ENCODE measurements at regions not wholly inside any gene's neighbourhood (a gene's known extent, or its start where the extent isn't known, plus 50 kb on each side); places are given as distances from the start of the nearest gene placed in this dataset.

DNA sequence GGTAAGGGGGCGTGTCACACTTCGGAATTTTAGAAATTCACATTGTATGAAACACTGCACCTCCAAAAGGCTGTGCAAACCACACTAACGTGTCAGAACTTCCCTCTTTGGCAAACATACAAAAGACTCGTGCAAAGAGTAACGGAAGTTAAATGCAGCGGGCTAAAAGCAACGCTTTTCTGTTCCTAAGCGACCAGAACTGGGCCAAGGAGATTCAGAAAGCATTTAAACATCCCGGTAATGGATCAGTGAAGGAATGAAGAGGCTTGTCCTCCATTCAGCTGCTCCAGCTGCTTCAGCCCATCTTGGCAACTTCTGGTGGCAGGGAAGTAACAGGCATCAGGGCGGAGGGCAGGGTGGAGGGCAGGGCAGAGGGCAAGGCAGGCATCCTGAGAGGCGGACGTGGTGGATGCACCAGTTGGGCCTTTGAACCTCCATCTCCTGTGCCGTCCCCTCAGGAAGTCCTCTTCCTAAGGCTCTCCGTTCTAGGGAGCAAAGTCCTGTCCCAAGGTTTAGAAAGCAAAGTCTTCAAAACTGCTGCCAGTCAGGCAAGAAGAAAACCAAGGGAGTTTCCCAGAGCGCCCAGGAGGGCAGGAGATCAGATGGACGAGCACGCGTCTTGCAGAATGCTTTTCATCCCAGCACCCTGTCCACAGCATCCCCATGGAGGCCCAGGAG, 230.7 kb downstream of the ZNF516 start:
- Histone ChIP-seq H3K9me3 (ENCODE audit: control extremely low read depth in 1 of 5, control insufficient read depth in 4 of 5, insufficient read depth in 2 of 5, low read depth in 1 of 5, low read length in 4 of 5) (no peaks in the 10 kb centered on the region), H3K27me3 (replicated peaks in 2 of 5; ENCODE audit: control insufficient read depth in 4 of 5, insufficient read depth in 5 of 5, low read length in 4 of 5) (no peaks in the 10 kb centered on the region), H3K36me3 (ENCODE audit: control insufficient read depth in 4 of 4, insufficient read depth in 4 of 4, low read length in 3 of 4) (no peaks in the 10 kb centered on the region), H3K4me1 (ENCODE audit: control extremely low read depth in 1 of 4, control insufficient read depth in 4 of 4, insufficient read depth in 4 of 4, low read length in 3 of 4) (peaks cover 0 to 24% (median 2%) of the 10 kb centered on the region in 4 experiments), H3K4me3 (ENCODE audit: control insufficient read depth in 1 of 7, extremely low read depth in 1 of 7, insufficient read depth in 4 of 7, low read depth in 2 of 7, low read length in 6 of 7) (peak overlapping the region in 1 of 7 experiments; percentile 19), H3K27ac (ENCODE audit: insufficient read depth in 1 of 2, low read depth in 1 of 2, low read length in 2 of 2, poor library complexity in 1 of 2, severe bottlenecking in 2 of 2) (no peak overlapping the region)
- peak in 2 of 3 donors; percentile 66 to 72 for DNase-seq
- CTCF ChIA-PET, result interaction anchor here (1.0 to 1.2 kb wide), 2 partner anchors 11 to 12 kb away, joined by 3 to 4 read pairs; no protein-coding TSS in a partner anchor
- POLR2A ChIA-PET, result interaction anchor here (0.6 kb wide), 1 partner anchor 1054 kb away, joined by 5 read pairs; the partner anchor contains the start of gene TSHZ1
- WGBS (ENCODE audit: insufficient coverage), result 44% methylated on average over 16 of the region's 18 CpGs

DNA sequence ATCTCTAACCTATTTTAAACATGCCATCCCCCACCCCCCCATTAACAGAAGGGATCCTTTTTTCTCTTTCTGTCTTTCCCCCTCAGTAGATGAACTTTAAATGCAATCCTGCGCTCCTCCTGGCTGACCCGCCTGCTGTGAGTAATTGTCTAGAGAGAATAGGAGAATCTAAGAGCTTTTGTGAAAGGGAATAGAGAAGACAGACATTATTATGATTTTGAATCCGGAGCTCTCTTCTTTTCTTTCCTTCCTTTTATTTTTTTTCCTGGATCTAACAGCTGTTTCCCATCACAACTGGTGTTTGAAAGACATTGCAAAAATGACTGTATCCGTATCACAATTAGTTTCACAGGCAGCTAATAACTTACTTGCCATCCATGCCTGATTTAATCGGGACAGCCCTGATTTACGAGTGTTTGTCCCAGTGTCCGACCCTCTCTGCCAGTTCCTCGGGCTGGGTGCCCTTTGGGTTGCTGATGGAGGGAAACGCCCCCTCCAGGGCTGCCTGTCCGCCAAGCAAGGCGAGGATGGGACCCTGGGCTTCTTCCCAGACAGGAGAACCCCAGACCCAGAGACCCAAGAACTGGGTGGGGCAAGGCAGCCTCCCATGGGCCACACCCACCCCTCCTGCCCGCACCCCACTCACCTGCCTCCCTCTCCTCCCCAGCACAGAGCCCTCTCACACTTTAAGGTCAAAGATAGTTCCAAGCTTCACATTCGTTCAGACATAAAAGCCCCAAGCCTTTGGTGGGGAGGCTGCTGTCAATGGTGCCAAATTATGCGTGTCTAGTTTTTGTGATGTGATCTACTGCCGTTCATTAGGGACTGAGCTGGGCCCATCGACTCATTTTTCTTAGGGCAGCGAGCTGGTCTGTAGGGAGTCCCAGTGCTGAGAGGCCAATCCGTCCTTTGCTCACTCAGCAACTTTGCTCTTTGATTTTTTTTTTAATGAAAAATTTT, 231.7 kb downstream of the ZNF516 start:
- WGBS (ENCODE audit: insufficient coverage), result 100% methylated on average over 10 of the region's 18 CpGs
- CTCF ChIA-PET, result interaction anchor here (1.0 to 1.2 kb wide), 2 partner anchors 10 to 13 kb away, joined by 3 to 4 read pairs; no protein-coding TSS in a partner anchor

DNA sequence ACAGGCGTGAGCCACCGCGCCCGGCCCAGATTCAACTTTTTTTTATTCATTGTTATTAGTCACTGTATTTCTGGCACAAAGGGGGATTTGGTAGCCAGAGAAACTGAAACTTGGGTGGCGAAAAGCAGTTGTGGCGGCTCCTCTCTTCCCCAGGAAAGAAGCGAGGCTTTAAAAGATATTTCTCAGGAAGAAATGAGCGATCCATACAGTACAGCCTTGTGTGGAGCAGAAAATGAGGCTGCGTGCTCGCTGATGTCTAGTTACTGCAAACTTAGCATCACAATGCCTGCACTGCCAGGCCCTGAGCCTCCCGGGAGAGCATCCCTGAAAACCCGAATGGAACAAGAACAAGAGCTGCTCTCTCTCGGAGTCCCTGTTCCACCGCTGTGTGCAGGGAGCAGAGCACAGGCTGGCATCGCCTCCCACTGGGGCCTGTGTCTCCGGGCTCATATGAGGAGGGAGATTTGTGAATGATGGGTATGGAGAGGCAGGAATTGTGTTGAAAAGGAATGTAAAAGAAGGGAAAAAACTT, 234.0 kb downstream of the ZNF516 start:
- ChIA-PET CTCF (no interaction called here), POLR2A (no interaction called here)
- no peaks in the 10 kb centered on the region for H3K9me3 ChIP-seq (ENCODE audit: control extremely low read depth in 1 of 5, control insufficient read depth in 4 of 5, insufficient read depth in 2 of 5, low read depth in 1 of 5, low read length in 4 of 5)
- no peaks in the 10 kb centered on the region for H3K36me3 ChIP-seq (ENCODE audit: control insufficient read depth in 4 of 4, insufficient read depth in 4 of 4, low read length in 3 of 4)
- WGBS (ENCODE audit: insufficient coverage), result 95% methylated on average over 12 of the region's 16 CpGs
- H3K27ac ChIP-seq (ENCODE audit: insufficient read depth in 1 of 2, low read depth in 1 of 2, low read length in 2 of 2, poor library complexity in 1 of 2, severe bottlenecking in 2 of 2), result no peak overlapping the region
- no peak for DNase-seq
- peaks cover 0 to 2% (median 0%) of the 10 kb centered on the region in 5 experiments for H3K27me3 ChIP-seq (replicated peaks in 2 of 5; ENCODE audit: control insufficient read depth in 4 of 5, insufficient read depth in 5 of 5, low read length in 4 of 5)
- peaks cover 0 to 20% (median 2%) of the 10 kb centered on the region in 4 experiments for H3K4me1 ChIP-seq (ENCODE audit: control extremely low read depth in 1 of 4, control insufficient read depth in 4 of 4, insufficient read depth in 4 of 4, low read length in 3 of 4)
- H3K4me3 ChIP-seq (ENCODE audit: control insufficient read depth in 1 of 7, extremely low read depth in 1 of 7, insufficient read depth in 4 of 7, low read depth in 2 of 7, low read length in 6 of 7), result no peak overlapping the region

More for the DNA sequence above, 231.7 kb downstream of the ZNF516 start:
- Histone ChIP-seq H3K4me1 (ENCODE audit: control extremely low read depth in 1 of 4, control insufficient read depth in 4 of 4, insufficient read depth in 4 of 4, low read length in 3 of 4) (peaks cover 0 to 24% (median 2%) of the 10 kb centered on the region in 4 experiments), H3K4me3 (ENCODE audit: control insufficient read depth in 1 of 7, extremely low read depth in 1 of 7, insufficient read depth in 4 of 7, low read depth in 2 of 7, low read length in 6 of 7) (no peak overlapping the region), H3K9me3 (ENCODE audit: control extremely low read depth in 1 of 5, control insufficient read depth in 4 of 5, insufficient read depth in 2 of 5, low read depth in 1 of 5, low read length in 4 of 5) (no peaks in the 10 kb centered on the region), H3K36me3 (ENCODE audit: control insufficient read depth in 4 of 4, insufficient read depth in 4 of 4, low read length in 3 of 4) (no peaks in the 10 kb centered on the region), H3K27me3 (replicated peaks in 2 of 5; ENCODE audit: control insufficient read depth in 4 of 5, insufficient read depth in 5 of 5, low read length in 4 of 5) (no peaks in the 10 kb centered on the region), H3K27ac (ENCODE audit: insufficient read depth in 1 of 2, low read depth in 1 of 2, low read length in 2 of 2, poor library complexity in 1 of 2, severe bottlenecking in 2 of 2) (no peak overlapping the region)
- POLR2A ChIA-PET, result no interaction called here
- DNase-seq, result no peak

DNA sequence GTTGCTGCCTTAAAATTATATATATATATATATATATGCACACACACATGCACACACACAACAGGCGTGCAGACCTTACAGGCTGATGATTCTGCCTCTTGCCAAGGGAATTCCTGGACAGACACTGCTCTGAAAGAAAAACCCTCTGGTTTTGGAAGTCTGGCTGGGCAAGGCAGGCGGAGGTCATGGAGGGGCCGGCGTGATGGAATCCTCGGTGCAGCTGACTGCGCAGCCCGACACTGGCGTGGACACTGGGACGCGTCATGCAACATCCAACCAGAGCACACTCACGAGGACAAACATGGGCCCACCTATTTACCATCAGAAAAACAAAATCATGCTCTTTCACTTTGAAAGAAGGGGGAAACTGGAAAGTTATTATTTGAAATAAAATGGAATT, 235.3 kb downstream of the ZNF516 start:
- H3K27me3 ChIP-seq (replicated peaks in 2 of 5; ENCODE audit: control insufficient read depth in 4 of 5, insufficient read depth in 5 of 5, low read length in 4 of 5), result peaks cover 0 to 2% (median 0%) of the 10 kb centered on the region in 5 experiments
- ChIA-PET CTCF (no interaction called here), POLR2A (no interaction called here)
- no peak overlapping the region for H3K27ac ChIP-seq (ENCODE audit: insufficient read depth in 1 of 2, low read depth in 1 of 2, low read length in 2 of 2, poor library complexity in 1 of 2, severe bottlenecking in 2 of 2)
- no peaks in the 10 kb centered on the region for H3K36me3 ChIP-seq (ENCODE audit: control insufficient read depth in 4 of 4, insufficient read depth in 4 of 4, low read length in 3 of 4)
- H3K4me1 ChIP-seq (ENCODE audit: control extremely low read depth in 1 of 4, control insufficient read depth in 4 of 4, insufficient read depth in 4 of 4, low read length in 3 of 4), result peaks cover 0 to 8% (median 0%) of the 10 kb centered on the region in 4 experiments
- no peak overlapping the region for H3K4me3 ChIP-seq (ENCODE audit: control insufficient read depth in 1 of 7, extremely low read depth in 1 of 7, insufficient read depth in 4 of 7, low read depth in 2 of 7, low read length in 6 of 7)
- no peaks in the 10 kb centered on the region for H3K9me3 ChIP-seq (ENCODE audit: control extremely low read depth in 1 of 5, control insufficient read depth in 4 of 5, insufficient read depth in 2 of 5, low read depth in 1 of 5, low read length in 4 of 5)
- 82% methylated on average over 5 of the region's 11 CpGs for WGBS (ENCODE audit: insufficient coverage)
- no peak for DNase-seq

DNA sequence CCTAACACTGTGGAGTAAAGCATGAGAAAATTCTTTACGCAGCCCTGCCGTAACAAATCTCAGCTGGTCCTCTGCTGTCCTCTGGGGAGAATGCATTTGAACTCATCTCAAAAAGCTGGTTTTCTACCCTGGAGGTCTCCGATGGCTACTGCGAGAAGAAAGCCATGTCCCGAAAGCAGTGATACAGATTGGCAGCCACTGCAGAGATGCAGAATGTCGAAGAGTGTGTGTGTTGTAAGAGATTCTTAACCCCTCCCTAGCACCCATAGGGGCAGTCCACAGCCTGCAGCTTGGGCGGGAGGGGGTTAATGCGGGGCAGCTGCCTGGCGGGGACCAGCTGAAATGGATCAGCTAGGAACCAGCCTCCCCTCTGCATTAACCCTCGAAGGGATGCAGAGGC, 235.9 kb downstream of the ZNF516 start:
- H3K4me3 ChIP-seq (ENCODE audit: control insufficient read depth in 1 of 7, extremely low read depth in 1 of 7, insufficient read depth in 4 of 7, low read depth in 2 of 7, low read length in 6 of 7), result no peak overlapping the region
- WGBS (ENCODE audit: insufficient coverage), result 90% methylated on average over 6 of the region's 10 CpGs
- no peak for DNase-seq
- ChIA-PET POLR2A (no interaction called here), CTCF (no interaction called here)
- H3K9me3 ChIP-seq (ENCODE audit: control extremely low read depth in 1 of 5, control insufficient read depth in 4 of 5, insufficient read depth in 2 of 5, low read depth in 1 of 5, low read length in 4 of 5), result no peaks in the 10 kb centered on the region
- H3K36me3 ChIP-seq (ENCODE audit: control insufficient read depth in 4 of 4, insufficient read depth in 4 of 4, low read length in 3 of 4), result no peaks in the 10 kb centered on the region
- H3K4me1 ChIP-seq (ENCODE audit: control extremely low read depth in 1 of 4, control insufficient read depth in 4 of 4, insufficient read depth in 4 of 4, low read length in 3 of 4), result peaks cover 0 to 2% (median 0%) of the 10 kb centered on the region in 4 experiments
- H3K27me3 ChIP-seq (replicated peaks in 2 of 5; ENCODE audit: control insufficient read depth in 4 of 5, insufficient read depth in 5 of 5, low read length in 4 of 5), result peaks cover 0 to 4% (median 0%) of the 10 kb centered on the region in 5 experiments
- no peak overlapping the region for H3K27ac ChIP-seq (ENCODE audit: insufficient read depth in 1 of 2, low read depth in 1 of 2, low read length in 2 of 2, poor library complexity in 1 of 2, severe bottlenecking in 2 of 2)

DNA sequence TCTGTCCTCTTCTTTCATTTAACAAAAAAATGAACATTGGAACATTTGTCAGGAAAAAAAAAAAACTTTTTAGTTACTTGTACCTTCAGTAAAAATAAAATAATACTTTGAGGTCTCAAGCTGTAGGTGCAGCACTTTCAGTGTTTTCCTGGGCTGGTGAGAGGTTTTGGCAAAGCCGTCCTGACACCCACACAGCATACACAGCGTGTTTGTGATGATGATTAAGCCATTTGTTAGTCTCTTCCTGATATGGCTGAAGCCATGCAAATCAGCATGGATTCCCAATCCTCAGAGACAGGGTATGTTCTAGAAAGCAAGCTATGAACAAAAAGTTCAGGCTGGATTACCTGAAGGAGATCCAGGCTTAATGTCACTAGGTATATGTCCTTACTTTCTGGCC, 236.8 kb downstream of the ZNF516 start:
- POLR2A ChIA-PET, result no interaction called here
- no CpG with 5 or more reads among the region's 2 CpGs for WGBS (ENCODE audit: insufficient coverage)
- peaks cover 0 to 4% (median 0%) of the 10 kb centered on the region in 5 experiments for H3K27me3 ChIP-seq (replicated peaks in 2 of 5; ENCODE audit: control insufficient read depth in 4 of 5, insufficient read depth in 5 of 5, low read length in 4 of 5)
- no peaks in the 10 kb centered on the region for H3K9me3 ChIP-seq (ENCODE audit: control extremely low read depth in 1 of 5, control insufficient read depth in 4 of 5, insufficient read depth in 2 of 5, low read depth in 1 of 5, low read length in 4 of 5)
- DNase-seq, result no peak
- CTCF ChIA-PET, result interaction anchor here (0.7 to 1.1 kb wide), 2 partner anchors 16 to 90 kb away, joined by 3 read pairs; no protein-coding TSS in a partner anchor
- H3K36me3 ChIP-seq (ENCODE audit: control insufficient read depth in 4 of 4, insufficient read depth in 4 of 4, low read length in 3 of 4), result no peaks in the 10 kb centered on the region
- no peaks in the 10 kb centered on the region for H3K4me1 ChIP-seq (ENCODE audit: control extremely low read depth in 1 of 4, control insufficient read depth in 4 of 4, insufficient read depth in 4 of 4, low read length in 3 of 4)
- H3K27ac ChIP-seq (ENCODE audit: insufficient read depth in 1 of 2, low read depth in 1 of 2, low read length in 2 of 2, poor library complexity in 1 of 2, severe bottlenecking in 2 of 2), result no peak overlapping the region
- no peak overlapping the region for H3K4me3 ChIP-seq (ENCODE audit: control insufficient read depth in 1 of 7, extremely low read depth in 1 of 7, insufficient read depth in 4 of 7, low read depth in 2 of 7, low read length in 6 of 7)

Data from common myeloid progenitor, CD34-positive (primary cell).